ENCODE measurements at regions not wholly inside any gene's neighbourhood (a gene's known extent, or its start where the extent isn't known, plus 50 kb on each side); places are given as distances from the start of the nearest gene placed in this dataset.

- DNase-seq (ENCODE audit: low read depth, low spot score): no peak
Measured at GRCh38 chr2:67871686-67872412, 191.0 kb downstream of the C1D start.

DNA sequence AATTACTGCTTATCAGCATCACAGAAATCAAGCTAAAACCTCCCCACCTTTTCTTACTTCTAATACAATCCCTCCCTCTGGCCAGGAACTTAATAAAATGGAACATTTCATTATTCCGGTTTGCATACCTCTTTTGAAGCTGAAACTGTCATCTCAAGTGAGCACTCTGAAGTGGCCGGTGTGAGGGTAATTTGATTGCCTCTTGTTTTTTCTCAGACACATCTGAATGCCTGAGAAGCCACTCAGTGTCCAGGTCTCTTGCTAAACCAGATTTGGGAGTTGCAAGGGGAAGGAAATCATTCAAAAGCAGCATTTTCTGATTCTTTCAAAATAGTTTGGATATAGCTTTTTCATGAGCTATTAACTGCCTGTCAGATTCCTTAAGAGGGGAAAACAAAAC lies 190.3 kb downstream of the C1D start:
- no peak for DNase-seq (ENCODE audit: low read depth, low spot score)

DNA sequence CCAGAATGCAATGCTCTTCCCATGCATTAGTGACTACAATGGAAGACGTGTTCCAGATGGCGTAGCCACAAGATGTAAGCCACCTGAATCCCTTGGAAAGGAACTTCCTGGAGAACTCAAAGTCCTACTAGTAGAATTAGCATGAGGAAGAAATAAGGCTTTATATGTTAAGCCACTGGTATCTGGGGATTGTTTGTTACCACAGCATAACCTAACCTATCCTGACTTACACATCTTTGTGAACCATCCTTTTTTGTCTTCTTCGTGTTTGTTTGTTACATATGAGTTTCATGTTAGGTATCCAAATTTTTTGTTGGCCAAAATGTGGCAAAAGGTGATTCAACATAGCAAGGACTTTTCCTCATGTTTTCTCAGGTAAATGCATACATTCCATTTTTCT lies 188.9 kb downstream of the C1D start:
- no peak for DNase-seq (ENCODE audit: low read depth, low spot score)

GRCh38 chr2:67876176-67876575 lies 186.6 kb downstream of the C1D start:
- no peak for DNase-seq (ENCODE audit: low read depth, low spot score)

- no peak for DNase-seq (ENCODE audit: low read depth, low spot score)
Measured at GRCh38 chr2:67877301-67877700, 185.5 kb downstream of the C1D start.

GRCh38 chr2:67878743-67879142 lies 184.1 kb downstream of the C1D start:
- DNase-seq (ENCODE audit: low read depth, low spot score): no peak

DNA sequence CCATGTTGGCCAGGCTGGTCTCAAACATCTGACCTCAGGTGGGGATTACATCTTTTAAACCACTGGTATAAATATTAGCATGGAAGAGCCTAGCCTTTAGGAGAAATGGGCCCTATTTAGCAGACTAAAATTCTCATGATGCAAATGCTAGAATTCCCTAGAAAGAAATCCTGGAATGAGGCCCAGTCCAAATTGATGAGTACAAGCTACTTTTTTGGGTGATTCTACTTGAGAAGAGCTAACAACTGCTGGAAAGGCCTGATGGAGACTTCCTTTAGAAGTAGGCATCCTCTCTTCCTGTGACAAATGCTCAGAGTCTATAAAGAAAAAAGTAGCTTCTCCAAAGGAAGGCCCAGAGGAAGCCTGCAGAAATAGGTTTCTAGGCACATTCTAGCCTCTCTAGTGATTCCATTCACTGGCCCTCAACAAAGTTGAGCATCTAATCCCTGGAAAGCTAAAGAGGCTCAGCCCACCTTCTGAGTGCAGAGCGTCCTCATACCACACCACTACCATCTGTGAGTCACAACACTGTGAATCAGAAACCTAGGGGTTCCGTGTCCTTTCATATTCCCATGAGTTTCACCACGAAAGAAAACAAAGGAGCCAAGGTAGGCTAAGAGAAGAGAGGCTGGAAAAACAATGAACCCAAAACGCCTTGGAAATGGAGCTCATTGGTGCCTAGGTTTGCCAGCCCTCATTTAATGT lies 183.1 kb downstream of the C1D start:
- DNase-seq (ENCODE audit: low read depth, low spot score): no peak

- no peak for DNase-seq (ENCODE audit: low read depth, low spot score)
Measured at GRCh38 chr2:67880291-67880761, 182.5 kb downstream of the C1D start.

DNA sequence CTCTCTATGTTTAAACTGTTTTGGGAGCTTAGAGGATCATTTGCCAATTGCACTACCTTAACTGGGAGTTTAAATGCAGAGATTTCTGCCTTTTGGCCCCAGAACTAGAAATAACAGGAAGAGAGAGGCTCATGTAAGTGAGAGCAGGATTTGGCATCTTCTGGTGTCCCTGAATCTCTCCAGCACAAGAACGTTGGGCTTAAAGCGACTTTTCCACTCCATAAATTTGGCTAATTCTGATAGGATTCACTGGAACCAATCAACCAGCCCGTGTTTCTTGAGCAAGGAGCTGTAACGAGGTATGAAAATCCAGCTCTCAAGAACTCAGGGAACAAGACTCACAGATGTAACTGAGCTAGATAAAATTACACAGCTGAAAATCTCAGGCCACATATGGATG lies 181.0 kb downstream of the C1D start:
- DNase-seq (ENCODE audit: low read depth, low spot score): no peak

DNA sequence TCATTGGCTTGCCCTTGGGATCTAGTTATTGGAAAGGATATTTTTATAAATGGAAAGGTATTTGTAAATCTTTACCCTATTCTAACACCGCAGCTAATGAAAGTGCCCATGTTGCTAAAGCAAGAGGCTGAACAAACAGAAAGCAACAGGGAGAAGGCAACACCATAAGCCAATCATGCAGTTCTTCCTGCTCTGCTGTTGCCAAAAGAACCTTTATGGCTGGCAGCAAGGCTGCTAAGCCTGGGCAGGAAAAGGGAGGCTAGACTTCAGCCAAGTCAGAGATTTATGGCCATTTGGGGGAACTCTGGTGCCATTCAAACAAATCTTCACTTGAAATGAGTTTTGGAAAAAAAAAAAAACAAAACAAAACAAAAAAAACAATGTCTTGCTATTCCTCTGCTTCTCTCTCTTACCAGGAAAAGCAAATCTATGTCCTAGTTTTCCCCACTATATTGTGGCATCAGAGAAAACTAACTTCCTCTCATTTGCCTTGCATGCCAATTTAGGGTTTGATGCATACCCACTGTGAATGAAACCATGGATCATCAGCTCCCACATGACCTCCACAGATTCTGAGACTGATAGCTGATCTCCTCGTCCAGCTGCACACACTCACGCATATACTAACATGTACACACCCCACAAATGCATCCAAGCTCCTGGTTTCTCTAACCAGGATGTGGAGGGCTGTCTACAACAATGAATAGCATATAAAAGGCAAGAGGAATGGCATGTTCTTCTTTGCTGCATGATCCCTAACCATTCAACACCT lies 179.3 kb downstream of the C1D start:
- no peak for DNase-seq (ENCODE audit: low read depth, low spot score)

GRCh38 chr2:67888351-67889005 lies 174.3 kb downstream of the C1D start:
- DNase-seq (ENCODE audit: low read depth, low spot score): no peak

DNA sequence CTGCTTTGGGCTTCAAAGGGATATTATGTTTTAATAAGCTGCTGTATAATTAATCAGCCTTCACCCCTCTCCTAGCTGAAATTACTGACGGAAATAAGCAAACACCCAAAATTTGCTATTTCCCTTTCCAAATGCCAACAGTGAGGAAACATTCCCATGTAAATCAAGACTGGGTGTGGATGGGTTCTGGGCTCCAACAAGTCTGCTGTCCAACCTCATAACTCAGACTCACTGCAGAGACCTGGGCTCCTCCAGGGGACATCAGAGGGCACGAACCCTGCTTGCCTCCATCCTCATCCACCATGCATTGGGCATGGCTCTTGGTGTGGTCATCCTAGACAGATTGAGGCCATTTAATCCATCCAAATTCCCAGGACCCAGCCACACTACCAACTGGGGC lies 173.7 kb downstream of the C1D start:
- DNase-seq (ENCODE audit: low read depth, low spot score): no peak

GRCh38 chr2:67891642-67892041 lies 171.2 kb downstream of the C1D start:
- no peak for DNase-seq (ENCODE audit: low read depth, low spot score)

GRCh38 chr2:67892339-67892846 lies 170.4 kb downstream of the C1D start:
- no peak for DNase-seq (ENCODE audit: low read depth, low spot score)

DNA sequence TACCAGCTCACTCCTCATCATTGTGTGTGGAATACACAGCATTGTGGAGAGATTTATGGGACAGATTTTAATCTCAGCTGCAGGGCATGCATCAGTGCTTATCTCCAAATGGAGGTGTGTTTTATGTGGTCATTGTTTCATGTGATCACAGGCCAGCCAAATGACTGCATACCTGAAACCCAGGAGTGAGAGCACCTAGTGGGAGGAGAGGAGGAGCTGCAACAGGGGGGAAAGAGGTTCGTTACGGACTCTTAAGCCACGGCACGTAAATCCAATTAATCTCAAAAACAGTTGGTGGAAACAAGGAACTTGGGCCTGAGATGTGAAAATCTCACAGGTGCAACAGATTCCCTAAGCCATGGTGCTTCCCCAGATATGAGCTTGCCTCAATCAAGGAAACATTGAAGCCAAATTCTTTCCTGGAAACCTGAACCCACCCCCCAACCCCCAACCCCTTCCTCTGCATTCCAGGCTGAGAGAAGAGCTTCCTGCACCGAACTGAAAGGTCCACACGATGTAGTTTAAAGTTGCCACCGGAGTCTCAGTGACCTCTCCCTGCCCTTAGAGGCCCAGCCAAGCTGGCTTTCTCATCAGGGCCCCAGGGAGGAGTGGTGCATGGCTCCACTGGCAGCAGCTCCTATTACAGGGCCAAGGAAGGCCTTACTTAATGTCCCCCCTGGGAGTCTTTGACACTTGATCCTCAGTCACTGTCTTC lies 167.4 kb downstream of the C1D start:
- no peak for DNase-seq (ENCODE audit: low read depth, low spot score)

- DNase-seq (ENCODE audit: low read depth, low spot score): no peak
Measured at GRCh38 chr2:67896076-67896475, 166.7 kb downstream of the C1D start.

DNA sequence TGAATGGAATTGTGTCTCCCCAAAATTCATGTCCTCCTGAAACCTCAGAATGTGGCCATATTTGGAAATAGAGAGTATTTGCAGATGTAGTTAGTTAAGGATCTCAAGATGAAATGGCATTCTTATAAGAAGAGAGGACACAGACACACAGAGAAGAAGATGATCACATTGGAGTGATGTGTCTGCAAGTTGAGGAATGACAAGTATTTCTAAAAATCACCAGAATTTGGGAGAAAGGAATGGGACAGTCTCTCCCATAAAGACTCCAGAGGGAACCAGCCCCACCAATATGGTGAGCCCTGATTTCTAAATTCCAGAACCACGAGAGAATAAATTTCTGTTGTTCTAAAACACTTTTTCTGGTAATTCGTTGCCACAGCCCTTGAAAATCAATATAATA lies 166.3 kb downstream of the C1D start:
- DNase-seq (ENCODE audit: low read depth, low spot score): no peak

- DNase-seq (ENCODE audit: low read depth, low spot score): no peak
Measured at GRCh38 chr2:67898595-67898994, 164.2 kb downstream of the C1D start.

DNA sequence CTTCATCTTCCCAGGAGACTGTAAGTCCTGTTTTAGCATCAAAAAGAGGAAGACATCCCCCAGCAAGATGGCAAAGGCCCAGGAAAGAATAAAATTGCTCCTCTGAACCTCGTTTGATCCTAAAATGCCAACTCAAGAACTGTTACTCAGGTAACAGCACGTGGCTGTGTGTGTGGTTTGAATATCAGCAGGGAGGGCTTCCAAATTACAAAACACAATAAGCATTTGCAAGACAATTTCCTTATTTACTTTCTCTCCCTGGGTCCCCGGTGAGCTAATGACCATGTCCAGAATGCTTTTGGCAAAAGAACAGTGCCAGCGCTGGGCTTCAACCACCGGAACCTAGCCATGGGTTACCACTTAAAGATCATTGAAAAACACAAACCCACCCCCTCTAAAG lies 163.6 kb downstream of the C1D start:
- no peak for DNase-seq (ENCODE audit: low read depth, low spot score)

DNA sequence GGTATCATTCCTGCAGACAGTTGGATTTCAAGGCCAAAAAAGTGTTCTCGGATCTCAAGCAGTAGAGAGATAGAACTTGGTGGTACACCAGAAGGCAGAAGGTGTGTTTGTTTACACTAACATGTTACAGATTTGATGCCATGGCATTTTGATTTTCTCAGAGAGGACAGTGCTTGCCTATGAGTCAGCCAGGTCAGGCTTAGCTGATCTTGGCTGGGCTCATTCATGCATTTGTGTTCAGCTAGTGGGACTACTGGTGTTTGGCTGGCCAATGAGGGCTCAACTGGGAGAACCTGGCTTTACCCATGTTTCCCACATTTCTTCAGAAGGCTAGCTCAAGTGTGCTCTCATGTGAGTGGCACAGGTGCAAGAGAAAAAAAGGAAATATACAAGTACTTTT lies 162.0 kb downstream of the C1D start:
- no peak for DNase-seq (ENCODE audit: low read depth, low spot score)

DNA sequence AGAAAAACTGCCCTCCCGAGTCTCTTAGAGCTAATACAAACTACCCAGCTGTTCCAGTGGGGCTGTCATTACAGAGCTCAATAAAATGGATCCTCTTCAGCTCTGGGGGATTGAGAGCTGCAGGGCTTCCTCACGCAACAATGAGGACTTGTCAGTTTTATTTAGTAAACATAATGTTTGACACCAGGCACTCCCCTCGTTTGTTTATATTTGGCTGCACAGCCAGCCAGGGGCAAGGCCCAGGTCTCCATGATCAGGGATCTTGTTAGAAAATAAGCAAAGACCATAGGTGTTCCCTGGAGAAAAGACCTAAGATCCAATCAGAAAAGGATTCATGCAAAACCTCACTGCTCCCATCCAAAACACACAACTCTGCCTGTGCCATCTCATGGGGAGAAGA lies 158.2 kb downstream of the C1D start:
- no peak for DNase-seq (ENCODE audit: low read depth, low spot score)
